Smooth muscle cell (in vitro differentiated cells): ENCODE measurements at regions not wholly inside any gene's neighbourhood (a gene's known extent, or its start where the extent isn't known, plus 50 kb on each side); places are given as distances from the start of the nearest gene placed in this dataset.
"Not testable (repeated sequence)": the region's sequence is repeated elsewhere in the genome, so short reads cannot be mapped to it uniquely, and the experiment has no call there.

Source experiments
- DNase-seq: peaks from one replicate; lab custom pipeline; 2025; ENCODE audit not compliant: unreplicated experiment; lab: John Stamatoyannopoulos, UW
- H2AFZ ChIP-seq: fragments of 200-600 bp; sonication (generic); 2 replicates; pipeline ENCODE4 v1.6.0; 2016; ENCODE audit warnings: antibody characterized with exemption, low read depth, mild to moderate bottlenecking
- H3F3A ChIP-seq: fragments of 200-600 bp; sonication (generic); 2 replicates; pipeline ENCODE4 v1.6.0; 2017; ENCODE audit warnings: antibody characterized with exemption, low read depth
- H3K27ac ChIP-seq: fragments of 200-600 bp; sonication (generic); 2 replicates; pipeline ENCODE4 v1.5.1; 2016; ENCODE audit warnings: low read depth, mild to moderate bottlenecking
- H3K27me3 ChIP-seq: fragments of 200-600 bp; sonication (generic); 2 replicates; pipeline ENCODE4 v1.6.1; 2016; ENCODE audit warnings: low read depth, mild to moderate bottlenecking
- H3K36me3 ChIP-seq: fragments of 200-600 bp; sonication (generic); 2 replicates; pipeline ENCODE4 v1.5.1; 2016; ENCODE audit warnings: low read depth
- H3K4me1 ChIP-seq: fragments of 200-600 bp; sonication (generic); 2 replicates; pipeline ENCODE4 v1.5.1; 2016; ENCODE audit warnings: low read depth
- H3K4me2 ChIP-seq: fragments of 200-600 bp; sonication (generic); 2 replicates; pipeline ENCODE4 v1.6.0; 2016; ENCODE audit warnings: mild to moderate bottlenecking
- H3K4me3 ChIP-seq: fragments of 200-600 bp; sonication (generic); 2 replicates; pipeline ENCODE4 v1.5.1; 2016; ENCODE audit warnings: mild to moderate bottlenecking
- H3K79me2 ChIP-seq: fragments of 200-600 bp; sonication (generic); 2 replicates; pipeline ENCODE4 v1.6.0; 2016; ENCODE audit warnings: low read depth, mild to moderate bottlenecking
- H3K9ac ChIP-seq: fragments of 200-600 bp; sonication (generic); 2 replicates; pipeline ENCODE4 v1.6.0; 2016; ENCODE audit warnings: low read depth
- H3K9me3 ChIP-seq: fragments of 200-600 bp; sonication (generic); replicated peaks from 2 replicates; pipeline ENCODE4 v1.5.1; 2016; ENCODE audit warnings: low read depth
- H4K20me1 ChIP-seq: fragments of 200-600 bp; sonication (generic); 2 replicates; pipeline ENCODE4 v1.6.0; 2016; ENCODE audit warnings: low read depth
- WGBS: methylation state at CpG from one replicate; pipeline ENCODE4 v1.1.7; 2016; ENCODE audit warnings: low lambda C conversion rate; 5-methylcytosine and 5-hydroxymethylcytosine counted together

- not testable (repeated sequence) for H3K4me3 ChIP-seq, H2AFZ ChIP-seq, H3K4me1 ChIP-seq, H3K9ac ChIP-seq, H3K79me2 ChIP-seq, H3K9me3 ChIP-seq, H3K27ac ChIP-seq, H3K27me3 ChIP-seq, DNase-seq, H3K36me3 ChIP-seq, H3F3A ChIP-seq, H4K20me1 ChIP-seq, H3K4me2 ChIP-seq
- no CpG with 5 or more reads among the region's 11 CpGs for WGBS
Measured at GRCh38 chr21:5091274-5091673, 5430.1 kb upstream of the TPTE start.

GRCh38 chr21:5095628-5096027 lies 5425.8 kb upstream of the TPTE start:
- H3K36me3 ChIP-seq, H3K79me2 ChIP-seq, H3K27ac ChIP-seq, H3K9ac ChIP-seq, H3F3A ChIP-seq, H3K4me1 ChIP-seq, DNase-seq, H3K27me3 ChIP-seq, H4K20me1 ChIP-seq, H3K4me2 ChIP-seq, H3K9me3 ChIP-seq, H3K4me3 ChIP-seq, H2AFZ ChIP-seq: not testable (repeated sequence)
- 100% methylated on average over 3 of the region's 15 CpGs for WGBS

GRCh38 chr21:5098010-5098743 lies 5423.2 kb upstream of the TPTE start:
- H3K4me2 ChIP-seq, H3K4me1 ChIP-seq, H3K27me3 ChIP-seq, H4K20me1 ChIP-seq, H3K27ac ChIP-seq, H3F3A ChIP-seq, H2AFZ ChIP-seq, H3K9me3 ChIP-seq, H3K9ac ChIP-seq, H3K79me2 ChIP-seq, H3K4me3 ChIP-seq, DNase-seq, H3K36me3 ChIP-seq: not testable (repeated sequence)
- 93% methylated on average over 10 of the region's 25 CpGs for WGBS

GRCh38 chr21:5100604-5101174 lies 5420.7 kb upstream of the TPTE start:
- not testable (repeated sequence) for DNase-seq, H4K20me1 ChIP-seq, H3K9me3 ChIP-seq, H3K4me2 ChIP-seq, H3K4me3 ChIP-seq, H3K27ac ChIP-seq, H3K27me3 ChIP-seq, H3K9ac ChIP-seq, H3K36me3 ChIP-seq, H2AFZ ChIP-seq, H3F3A ChIP-seq, H3K4me1 ChIP-seq, H3K79me2 ChIP-seq
- no CpG with 5 or more reads among the region's 22 CpGs for WGBS

GRCh38 chr21:5101749-5102148 lies 5419.6 kb upstream of the TPTE start:
- H3K9ac ChIP-seq, H3K36me3 ChIP-seq, H3K4me3 ChIP-seq, H3F3A ChIP-seq, H3K27me3 ChIP-seq, H3K4me1 ChIP-seq, H3K4me2 ChIP-seq, H3K79me2 ChIP-seq, DNase-seq, H3K27ac ChIP-seq, H3K9me3 ChIP-seq, H2AFZ ChIP-seq, H4K20me1 ChIP-seq: not testable (repeated sequence)
- WGBS, result 51% methylated on average over 9 of the region's 14 CpGs

- WGBS, result 94% methylated on average over 11 of the region's 27 CpGs
- not testable (repeated sequence) for H3F3A ChIP-seq, H3K27ac ChIP-seq, H3K79me2 ChIP-seq, H3K9ac ChIP-seq, H3K4me1 ChIP-seq, H3K4me3 ChIP-seq, H2AFZ ChIP-seq, H3K36me3 ChIP-seq, H3K27me3 ChIP-seq, H3K4me2 ChIP-seq, H4K20me1 ChIP-seq, DNase-seq, H3K9me3 ChIP-seq
Measured at GRCh38 chr21:5103880-5104561, 5417.4 kb upstream of the TPTE start.

- not testable (repeated sequence) for H3K36me3 ChIP-seq, H2AFZ ChIP-seq, H3K4me1 ChIP-seq, H3K27ac ChIP-seq, H3K9me3 ChIP-seq, H3K9ac ChIP-seq, H3K79me2 ChIP-seq, H3K4me3 ChIP-seq, H3F3A ChIP-seq, DNase-seq, H3K27me3 ChIP-seq, H3K4me2 ChIP-seq, H4K20me1 ChIP-seq
- no CpG with 5 or more reads among the region's 11 CpGs for WGBS
Measured at GRCh38 chr21:5104562-5104928, 5416.8 kb upstream of the TPTE start.

- WGBS, result 100% methylated on average over 1 of the region's 35 CpGs
- not testable (repeated sequence) for H4K20me1 ChIP-seq, H3F3A ChIP-seq, H3K9me3 ChIP-seq, H3K27me3 ChIP-seq, H3K4me1 ChIP-seq, H3K36me3 ChIP-seq, H3K4me3 ChIP-seq, H3K9ac ChIP-seq, H3K27ac ChIP-seq, H3K79me2 ChIP-seq, H3K4me2 ChIP-seq, H2AFZ ChIP-seq, DNase-seq
Measured at GRCh38 chr21:5105939-5106708, 5415.3 kb upstream of the TPTE start.
